GM12878 (cell line): ENCODE measurements at regions not wholly inside any gene's neighbourhood (a gene's known extent, or its start where the extent isn't known, plus 50 kb on each side); places are given as distances from the start of the nearest gene placed in this dataset.

Experiments
- ATAC-seq: fragments of 200-7000 bp; cut with Tn5 transposase; 3 replicates; pipeline ENCODE4 v1.9.1; 2020; ENCODE audit warnings: mild to moderate bottlenecking, moderate library complexity
- BruUV-seq: library from RNA; stranded (reverse); fragments of 400-500 nt; replicated peaks from 2 replicates; lab custom pipeline; 2021; lab: Mats Ljungman, UMichigan
- CTCF ChIA-PET: fragments of 300-600 bp; sonication (Branson Sonifier 250); formaldehyde crosslinking; extraction: SDS; loops from one replicate; lab custom pipeline; 2021; ENCODE audit warnings: inconsistent platforms; lab: Yijun Ruan, JAX
- POLR2A ChIA-PET: fragments of 350-600 bp; formaldehyde crosslinking; extraction: SDS; loops from one replicate; lab custom pipeline; 2021; ENCODE audit warnings: inconsistent platforms; lab: Charles Lee
- RAD21 ChIA-PET: fragments of 300-600 bp; sonication (Branson Sonifier 250); formaldehyde crosslinking; loops from one replicate; lab custom pipeline; 2023; ENCODE audit warnings: antibody characterized with exemption; ENCODE audit not compliant: unreplicated experiment; lab: Charles Lee
- SMC1A ChIA-PET: fragments of 300-600 bp; sonication (Branson Sonifier 250); formaldehyde crosslinking; loops from one replicate; lab custom pipeline; 2023; ENCODE audit not compliant: unreplicated experiment, uncharacterized antibody; lab: Charles Lee
- DNase-seq: peaks from one replicate; pipeline ENCODE4 v3.0.0-alpha.2; 2011; ENCODE audit warnings: low read depth, low spot score
- FAIRE-seq: peaks from 3 replicates; lab custom pipeline; 2011; peaks lifted over from hg19 to GRCh38; lab: Jason Lieb, UNC
- H2AFZ ChIP-seq: 2 replicates; pipeline ENCODE4 v1.6.0; 2011; ENCODE audit warnings: low read depth, low read length, control low read depth; ENCODE audit not compliant: control insufficient read depth
- H3K27ac ChIP-seq: 2 replicates; pipeline ENCODE4 v1.5.1; 2011; ENCODE audit warnings: control low read depth; ENCODE audit not compliant: control insufficient read depth, insufficient read depth
- H3K27me3 ChIP-seq, 2 experiments: replicated peaks in 1 of 2; 2 replicates each; pipeline versions ENCODE4 v1.6.0 to v1.6.1; 2011; ENCODE audit warnings: low read length in 1 of 2; ENCODE audit not compliant: control insufficient read depth in 2 of 2, insufficient read depth in 2 of 2
- H3K36me3 ChIP-seq, 2 experiments: 2 replicates each; pipeline ENCODE4 v1.5.1; 2011; ENCODE audit warnings: low read length in 1 of 2; ENCODE audit not compliant: control insufficient read depth in 2 of 2, insufficient read depth in 2 of 2
- H3K4me1 ChIP-seq: 2 replicates; pipeline ENCODE4 v1.6.1; 2011; ENCODE audit warnings: mild to moderate bottlenecking, low read length, moderate library complexity, mixed read lengths; ENCODE audit not compliant: control insufficient read depth, insufficient read depth
- H3K4me2 ChIP-seq: 2 replicates; pipeline ENCODE4 v1.6.0; 2011; ENCODE audit warnings: control low read depth; ENCODE audit not compliant: control insufficient read depth, insufficient read depth
- H3K4me3 ChIP-seq: fragments of 200-600 bp; sonication (generic); 2 replicates; pipeline ENCODE4 v1.5.1; 2016
- H3K79me2 ChIP-seq: 2 replicates; pipeline ENCODE4 v1.6.0; 2011; ENCODE audit warnings: low read length; ENCODE audit not compliant: control insufficient read depth, insufficient read depth
- H3K9ac ChIP-seq: 2 replicates; pipeline ENCODE4 v1.8.0; 2011; ENCODE audit warnings: low read length, control low read depth, mixed read lengths; ENCODE audit not compliant: control insufficient read depth, insufficient read depth
- H3K9me3 ChIP-seq: replicated peaks from 3 replicates; pipeline ENCODE4 v1.5.1; 2011; ENCODE audit warnings: mild to moderate bottlenecking, low read length; ENCODE audit not compliant: control insufficient read depth, insufficient read depth
- H4K20me1 ChIP-seq: 2 replicates; pipeline ENCODE4 v1.6.0; 2011; ENCODE audit not compliant: control insufficient read depth, insufficient read depth
- ESRRA ChIP-seq: IDR thresholded peaks from 2 replicates; pipeline ENCODE4 v1.6.1; 2012; ENCODE audit warnings: mild to moderate bottlenecking, low read length, improper control_type of control experiment
- GATAD2B ChIP-seq: fragments of 450-650 bp; conservative IDR thresholded peaks from 2 replicates; pipeline ENCODE4 v1.6.1; 2017; ENCODE audit warnings: low read depth, mild to moderate bottlenecking, moderate library complexity
- HDAC2 ChIP-seq: fragments of 200-600 bp; sonication (generic); IDR thresholded peaks from 2 replicates; pipeline ENCODE4 v1.6.1; 2017
- NR2F1 ChIP-seq: fragments of 450-650 bp; conservative IDR thresholded peaks from 2 replicates; pipeline ENCODE4 v1.6.1; 2017; ENCODE audit warnings: mild to moderate bottlenecking
- WGBS: methylation state at CpG from one replicate; pipeline ENCODE4 v1.1.6; 2016; ENCODE audit warnings: low lambda C conversion rate; ENCODE audit not compliant: insufficient replicate concordance, insufficient coverage; ENCODE audit errors: missing lambda C conversion rate; 5-methylcytosine and 5-hydroxymethylcytosine counted together
- in situ Hi-C: fragments of 300-500 bp; cut with MboI; formaldehyde crosslinking; loops from 9 replicates; pipeline ENCODE4 v1.14.3; 2018; ENCODE audit warnings: mixed read lengths
- intact Hi-C: fragments of 100-400 bp; cut with micrococcal nuclease; formaldehyde crosslinking; loops from one replicate; pipeline ENCODE4 v1.14.2; 2022; ENCODE audit not compliant: unreplicated experiment
- TF ChIP-seq, protein P1 (sequence below): fragments of 450-650 bp; formaldehyde crosslinking; IDR thresholded peaks from 2 replicates; pipeline ENCODE4 v1.4.0; 2022; ENCODE audit warnings: mild to moderate bottlenecking, moderate library complexity
- TF ChIP-seq, protein P2 (sequence below): IDR thresholded peaks from 2 replicates; pipeline ENCODE4 v1.6.1; 2011; ENCODE audit warnings: mild to moderate bottlenecking, low read depth, low read length, moderate library complexity; ENCODE audit not compliant: insufficient replicate concordance
- TF ChIP-seq, protein P3 (sequence below): fragments of 450-650 bp; IDR thresholded peaks from 2 replicates; pipeline ENCODE4 v1.6.1; 2018; ENCODE audit warnings: borderline replicate concordance, mild to moderate bottlenecking; ENCODE audit not compliant: partially characterized antibody

DNA sequence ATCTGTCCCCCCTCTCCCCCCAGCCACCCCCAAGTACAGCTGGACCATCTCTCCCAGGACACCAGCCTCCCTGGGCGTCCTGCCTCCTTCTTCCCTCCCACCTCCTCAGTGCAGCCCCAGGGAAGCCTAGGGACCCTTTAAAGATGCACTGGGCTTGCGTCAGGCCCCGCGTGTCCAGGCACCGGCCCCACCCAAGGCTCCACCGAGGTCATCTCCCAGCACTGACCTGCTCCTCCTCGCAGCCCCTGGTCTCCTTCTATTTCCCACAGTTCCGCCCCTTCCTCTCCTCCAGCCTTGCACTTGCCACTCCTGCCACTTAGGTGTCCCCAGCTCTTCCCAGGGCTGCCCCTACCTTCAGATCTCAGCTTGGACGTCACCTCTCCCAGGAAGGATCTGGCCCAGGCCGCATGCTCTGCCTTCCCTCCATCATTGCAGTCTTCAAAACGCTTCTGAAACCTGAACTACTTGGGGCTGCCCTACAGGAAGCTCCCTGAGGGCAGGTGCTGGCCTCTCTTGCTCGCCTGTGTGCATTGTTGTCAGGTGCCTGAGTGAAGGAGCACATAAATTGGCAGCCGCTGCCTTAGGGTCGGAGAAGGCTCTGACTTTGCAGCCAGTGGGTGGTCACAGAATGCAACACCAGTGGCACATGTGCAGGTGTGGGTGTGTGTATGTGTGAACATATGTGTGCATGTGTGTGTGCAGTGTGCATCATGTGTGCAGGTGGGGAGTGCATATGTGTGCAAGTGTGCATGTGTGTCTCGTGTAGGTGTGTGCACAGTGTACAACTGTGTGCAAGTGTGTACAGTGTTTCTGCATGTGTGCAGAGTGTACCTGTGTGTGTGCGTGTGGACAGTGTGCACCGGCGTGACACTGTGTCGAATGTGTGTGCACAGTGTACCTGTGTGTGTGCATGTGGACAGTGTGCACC, 152.9 kb downstream of the C9orf50 start:
- no peak for DNase-seq
- Histone ChIP-seq H3K79me2 (no peaks in the 10 kb centered on the region), H3K4me2 (no peak overlapping the region), H3K27ac (no peak overlapping the region), H2AFZ (no peak overlapping the region), H4K20me1 (no peaks in the 10 kb centered on the region), H3K4me3 (no peak overlapping the region), H3K36me3 (no peaks in the 10 kb centered on the region), H3K4me1 (no peaks in the 10 kb centered on the region), H3K9ac (no peak overlapping the region), H3K27me3 (peaks cover 0 to 1% of the 10 kb centered on the region in 2 experiments; a peak in 1 of 4 replicates), H3K9me3 (no peaks in the 10 kb centered on the region)
- no TSS peak for BruUV-seq
- ChIA-PET SMC1A (no interaction called here), CTCF (no interaction called here), POLR2A (interaction anchor here (0.6 kb wide), 1 partner anchor 13 kb away, joined by 3 read pairs; no protein-coding TSS in a partner anchor), RAD21 (no interaction called here)
- ATAC-seq, result no peak
- FAIRE-seq, result no peak
- WGBS, result 52% methylated on average over 15 of the region's 19 CpGs
- in situ Hi-C loops (no loop called here), intact Hi-C loops (no loop called here)
- no peak for TF ChIP-seq HDAC2
- no peak for TF ChIP-seq GATAD2B
- no peak for TF ChIP-seq ESRRA
- no peak for TF ChIP-seq NR2F1
- TF ChIP-seq, all 136 proteins: peak for 0

DNA sequence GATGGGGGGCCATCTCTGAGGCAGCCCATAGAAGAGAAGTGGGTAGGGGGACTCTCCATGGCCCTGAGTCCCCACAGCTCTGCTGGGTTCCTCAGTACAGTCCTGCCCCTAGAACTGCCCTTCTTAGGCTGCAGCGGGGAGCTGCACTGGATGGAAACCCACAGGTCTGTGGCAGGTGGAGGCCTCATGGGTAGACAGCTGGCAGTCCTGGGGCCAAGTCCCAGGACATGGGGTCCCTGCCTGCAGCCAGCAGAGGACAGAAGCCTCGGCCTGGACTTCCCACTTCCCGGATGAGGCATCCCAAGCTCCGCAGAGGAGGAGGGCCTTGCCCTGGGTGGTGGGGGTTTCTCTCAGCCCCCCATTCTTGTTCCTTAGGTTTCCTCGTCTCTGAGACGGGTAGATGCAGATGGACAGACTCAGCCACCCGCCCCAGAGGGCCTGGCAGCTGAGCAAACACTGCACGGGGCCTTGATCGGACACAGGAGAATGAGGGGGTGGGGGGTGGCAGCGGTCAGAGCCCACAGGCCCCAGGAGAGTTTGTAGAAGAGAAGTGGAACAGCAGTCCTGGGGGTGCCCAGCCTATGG, 153.8 kb downstream of the C9orf50 start:
- in situ Hi-C loops, result no loop called here
- WGBS, result 17% methylated on average over 10 of the region's 10 CpGs
- POLR2A ChIA-PET, result interaction anchor here (0.6 kb wide), 1 partner anchor 220 kb away, joined by 3 read pairs; no protein-coding TSS in a partner anchor
- TF ChIP-seq, protein P1, sequence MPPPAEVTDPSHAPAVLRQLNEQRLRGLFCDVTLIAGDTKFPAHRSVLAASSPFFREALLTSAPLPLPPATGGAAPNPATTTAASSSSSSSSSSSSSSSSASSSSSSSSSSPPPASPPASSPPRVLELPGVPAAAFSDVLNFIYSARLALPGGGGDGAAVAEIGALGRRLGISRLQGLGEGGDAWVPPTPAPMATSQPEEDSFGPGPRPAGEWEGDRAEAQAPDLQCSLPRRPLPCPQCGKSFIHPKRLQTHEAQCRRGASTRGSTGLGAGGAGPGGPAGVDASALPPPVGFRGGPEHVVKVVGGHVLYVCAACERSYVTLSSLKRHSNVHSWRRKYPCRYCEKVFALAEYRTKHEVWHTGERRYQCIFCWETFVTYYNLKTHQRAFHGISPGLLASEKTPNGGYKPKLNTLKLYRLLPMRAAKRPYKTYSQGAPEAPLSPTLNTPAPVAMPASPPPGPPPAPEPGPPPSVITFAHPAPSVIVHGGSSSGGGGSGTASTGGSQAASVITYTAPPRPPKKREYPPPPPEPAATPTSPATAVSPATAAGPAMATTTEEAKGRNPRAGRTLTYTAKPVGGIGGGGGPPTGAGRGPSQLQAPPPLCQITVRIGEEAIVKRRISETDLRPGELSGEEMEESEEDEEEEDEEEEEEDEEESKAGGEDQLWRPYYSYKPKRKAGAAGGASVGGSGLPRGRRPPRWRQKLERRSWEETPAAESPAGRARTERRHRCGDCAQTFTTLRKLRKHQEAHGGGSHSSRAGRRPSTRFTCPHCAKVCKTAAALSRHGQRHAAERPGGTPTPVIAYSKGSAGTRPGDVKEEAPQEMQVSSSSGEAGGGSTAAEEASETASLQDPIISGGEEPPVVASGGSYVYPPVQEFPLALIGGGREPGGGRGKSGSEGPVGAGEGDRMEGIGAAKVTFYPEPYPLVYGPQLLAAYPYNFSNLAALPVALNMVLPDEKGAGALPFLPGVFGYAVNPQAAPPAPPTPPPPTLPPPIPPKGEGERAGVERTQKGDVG (CRISPR knock-in tag), result no peak
- TF ChIP-seq, protein P2, sequence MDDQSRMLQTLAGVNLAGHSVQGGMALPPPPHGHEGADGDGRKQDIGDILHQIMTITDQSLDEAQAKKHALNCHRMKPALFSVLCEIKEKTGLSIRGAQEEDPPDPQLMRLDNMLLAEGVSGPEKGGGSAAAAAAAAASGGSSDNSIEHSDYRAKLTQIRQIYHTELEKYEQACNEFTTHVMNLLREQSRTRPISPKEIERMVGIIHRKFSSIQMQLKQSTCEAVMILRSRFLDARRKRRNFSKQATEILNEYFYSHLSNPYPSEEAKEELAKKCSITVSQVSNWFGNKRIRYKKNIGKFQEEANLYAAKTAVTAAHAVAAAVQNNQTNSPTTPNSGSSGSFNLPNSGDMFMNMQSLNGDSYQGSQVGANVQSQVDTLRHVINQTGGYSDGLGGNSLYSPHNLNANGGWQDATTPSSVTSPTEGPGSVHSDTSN, result no peak
- TF ChIP-seq, protein P3, sequence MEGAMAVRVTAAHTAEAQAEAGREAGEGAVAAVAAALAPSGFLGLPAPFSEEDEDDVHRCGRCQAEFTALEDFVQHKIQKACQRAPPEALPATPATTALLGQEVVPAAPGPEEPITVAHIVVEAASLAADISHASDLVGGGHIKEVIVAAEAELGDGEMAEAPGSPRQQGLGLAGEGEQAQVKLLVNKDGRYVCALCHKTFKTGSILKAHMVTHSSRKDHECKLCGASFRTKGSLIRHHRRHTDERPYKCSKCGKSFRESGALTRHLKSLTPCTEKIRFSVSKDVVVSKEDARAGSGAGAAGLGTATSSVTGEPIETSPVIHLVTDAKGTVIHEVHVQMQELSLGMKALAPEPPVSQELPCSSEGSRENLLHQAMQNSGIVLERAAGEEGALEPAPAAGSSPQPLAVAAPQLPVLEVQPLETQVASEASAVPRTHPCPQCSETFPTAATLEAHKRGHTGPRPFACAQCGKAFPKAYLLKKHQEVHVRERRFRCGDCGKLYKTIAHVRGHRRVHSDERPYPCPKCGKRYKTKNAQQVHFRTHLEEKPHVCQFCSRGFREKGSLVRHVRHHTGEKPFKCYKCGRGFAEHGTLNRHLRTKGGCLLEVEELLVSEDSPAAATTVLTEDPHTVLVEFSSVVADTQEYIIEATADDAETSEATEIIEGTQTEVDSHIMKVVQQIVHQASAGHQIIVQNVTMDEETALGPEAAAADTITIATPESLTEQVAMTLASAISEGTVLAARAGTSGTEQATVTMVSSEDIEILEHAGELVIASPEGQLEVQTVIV, result no peak

More for the DNA sequence above, 153.8 kb downstream of the C9orf50 start:
- Histone ChIP-seq H3K27ac (no peak overlapping the region), H3K9me3 (no peaks in the 10 kb centered on the region), H2AFZ (no peak overlapping the region), H3K4me2 (no peak overlapping the region), H3K9ac (no peak overlapping the region), H3K27me3 (peaks cover 0 to 1% of the 10 kb centered on the region in 2 experiments; a peak in 1 of 4 replicates), H4K20me1 (no peaks in the 10 kb centered on the region), H3K4me3 (no peak overlapping the region), H3K4me1 (no peaks in the 10 kb centered on the region), H3K36me3 (no peaks in the 10 kb centered on the region), H3K79me2 (no peaks in the 10 kb centered on the region)
- BruUV-seq, result no TSS peak
- intact Hi-C loops, result no loop called here
- DNase-seq (no peak), FAIRE-seq (no peak), ATAC-seq (no peak)
- RAD21 ChIA-PET, result no interaction called here
- SMC1A ChIA-PET, result no interaction called here
- CTCF ChIA-PET, result no interaction called here
